ENCODE measurements at regions not wholly inside any gene's neighbourhood (a gene's known extent, or its start where the extent isn't known, plus 50 kb on each side); places are given as distances from the start of the nearest gene placed in this dataset.

DNA sequence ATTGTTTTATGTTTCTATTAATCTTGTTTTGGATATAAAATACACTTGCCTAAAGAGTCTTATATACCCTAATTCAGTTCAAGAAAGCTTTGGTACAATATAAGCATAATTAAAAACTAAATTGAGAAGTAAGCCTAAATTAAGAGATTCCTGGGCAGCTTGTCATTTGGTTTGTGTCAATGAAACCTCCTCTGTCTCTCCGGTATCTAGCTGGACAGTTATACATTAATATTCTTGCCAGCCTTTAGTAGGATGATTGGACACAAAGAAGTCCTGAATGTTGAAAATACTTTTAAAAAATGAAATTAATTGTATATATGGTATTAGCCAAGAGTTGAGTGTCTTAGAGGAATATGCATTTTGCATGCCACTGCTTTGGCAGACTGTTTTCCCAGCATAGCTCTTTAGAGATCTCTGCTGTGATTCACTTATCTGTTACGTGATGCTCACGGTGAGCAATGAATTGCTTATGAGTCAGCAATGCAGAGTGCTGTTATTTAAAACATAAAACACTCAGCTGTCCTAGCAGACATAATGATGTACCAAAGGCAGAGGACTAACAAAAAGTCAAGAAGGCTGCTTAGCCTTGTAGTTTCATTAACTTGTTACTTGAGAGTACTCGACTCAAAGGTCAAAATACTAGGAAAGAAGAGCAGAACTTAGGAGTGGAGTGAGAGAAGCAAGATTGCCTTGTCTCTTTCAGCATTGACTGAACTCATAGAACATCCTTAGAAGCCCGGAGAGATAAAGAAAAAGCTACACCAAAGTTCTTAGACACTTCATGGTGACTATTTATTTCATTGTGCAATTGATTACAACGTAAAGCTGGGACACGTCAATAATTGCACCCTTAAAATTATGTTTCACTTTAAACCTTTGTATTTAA, 1296.1 kb upstream of the PCDH7 start:
- no peaks in the 10 kb centered on the region for H3K27me3 ChIP-seq (ENCODE audit: control insufficient read depth in 3 of 3, insufficient read depth in 3 of 3, low read length in 3 of 3)
- FAIRE-seq (no peak), DNase-seq (no peak)
- no peak overlapping the region for H3K4me3 ChIP-seq (ENCODE audit: low read depth in 1 of 3, low read length in 3 of 3)
- H3K27ac ChIP-seq (ENCODE audit: low read depth in 1 of 3, low read length in 2 of 3), result no peak overlapping the region
- H3K36me3 ChIP-seq (ENCODE audit: control insufficient read depth in 3 of 3, insufficient read depth in 2 of 3, low read depth in 1 of 3, low read length in 3 of 3), result no peaks in the 10 kb centered on the region
- H3K9me3 ChIP-seq (ENCODE audit: control insufficient read depth in 2 of 2, insufficient read depth in 1 of 2, low read depth in 1 of 2, low read length in 1 of 2), result no peaks in the 10 kb centered on the region
- H3K4me1 ChIP-seq (ENCODE audit: control insufficient read depth in 3 of 3, insufficient read depth in 2 of 3, low read depth in 1 of 3, low read length in 2 of 3), result no peaks in the 10 kb centered on the region
- WGBS, 3 donors, result 73 to 77% (median 74%) methylated on average over 7 of the region's 7 CpGs

DNA sequence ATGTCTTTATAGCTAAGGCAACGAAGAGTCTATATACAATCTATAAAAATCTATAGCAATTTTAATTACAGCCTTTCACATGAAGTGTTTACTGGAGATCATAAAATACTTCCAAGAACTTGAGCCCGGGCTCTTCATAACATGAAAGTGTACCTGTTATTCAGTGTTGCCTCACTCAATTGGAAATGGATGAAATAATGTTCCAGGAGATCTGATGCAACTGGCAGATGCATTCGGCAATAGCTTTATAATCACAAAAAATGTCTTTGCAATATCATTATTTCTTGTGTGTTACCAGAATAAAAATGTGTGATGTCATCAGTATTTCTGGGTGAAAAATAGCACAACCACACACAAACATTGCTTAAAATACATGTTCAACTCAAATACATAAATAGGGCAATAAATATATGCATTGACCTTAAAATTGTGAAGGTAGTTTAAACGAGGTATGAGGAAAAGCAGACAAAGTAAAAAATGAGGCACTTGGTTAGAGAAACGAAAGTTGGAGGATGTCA, 1266.8 kb upstream of the PCDH7 start:
- Histone ChIP-seq H3K4me1 (ENCODE audit: control insufficient read depth in 3 of 3, insufficient read depth in 2 of 3, low read depth in 1 of 3, low read length in 2 of 3) (no peaks in the 10 kb centered on the region), H3K27me3 (ENCODE audit: control insufficient read depth in 3 of 3, insufficient read depth in 3 of 3, low read length in 3 of 3) (no peaks in the 10 kb centered on the region), H3K4me3 (ENCODE audit: low read depth in 1 of 3, low read length in 3 of 3) (no peak overlapping the region), H3K36me3 (ENCODE audit: control insufficient read depth in 3 of 3, insufficient read depth in 2 of 3, low read depth in 1 of 3, low read length in 3 of 3) (no peaks in the 10 kb centered on the region), H3K9me3 (ENCODE audit: control insufficient read depth in 2 of 2, insufficient read depth in 1 of 2, low read depth in 1 of 2, low read length in 1 of 2) (peaks cover 0 to 7% of the 10 kb centered on the region in 2 donors), H3K27ac (ENCODE audit: low read depth in 1 of 3, low read length in 2 of 3) (no peak overlapping the region)
- WGBS, 3 donors, result 51 to 57% (median 53%) methylated on average over 5 of the region's 5 CpGs
- no peak for FAIRE-seq
- DNase-seq, result no peak

- H3K4me1 ChIP-seq (ENCODE audit: control insufficient read depth in 3 of 3, insufficient read depth in 2 of 3, low read depth in 1 of 3, low read length in 2 of 3), result no peaks in the 10 kb centered on the region
- H3K9me3 ChIP-seq (ENCODE audit: control insufficient read depth in 2 of 2, insufficient read depth in 1 of 2, low read depth in 1 of 2, low read length in 1 of 2), result peaks cover 1 to 12% of the 10 kb centered on the region in 2 donors
- no peak for FAIRE-seq
- no peaks in the 10 kb centered on the region for H3K36me3 ChIP-seq (ENCODE audit: control insufficient read depth in 3 of 3, insufficient read depth in 2 of 3, low read depth in 1 of 3, low read length in 3 of 3)
- H3K27ac ChIP-seq (ENCODE audit: low read depth in 1 of 3, low read length in 2 of 3), result no peak overlapping the region
- WGBS, 3 donors, result 62 to 83% (median 67%) methylated on average over 3 of the region's 3 CpGs
- H3K4me3 ChIP-seq (ENCODE audit: low read depth in 1 of 3, low read length in 3 of 3), result no peak overlapping the region
- DNase-seq, result no peak
- H3K27me3 ChIP-seq (ENCODE audit: control insufficient read depth in 3 of 3, insufficient read depth in 3 of 3, low read length in 3 of 3), result no peaks in the 10 kb centered on the region
Observed at GRCh38 chr4:29459926-29460325, 1260.2 kb upstream of the PCDH7 start.

GRCh38 chr4:29467044-29467717, 1253.0 kb upstream of the PCDH7 start:
- Histone ChIP-seq H3K27ac (ENCODE audit: low read depth in 1 of 3, low read length in 2 of 3) (no peak overlapping the region), H3K4me3 (ENCODE audit: low read depth in 1 of 3, low read length in 3 of 3) (no peak overlapping the region), H3K36me3 (ENCODE audit: control insufficient read depth in 3 of 3, insufficient read depth in 2 of 3, low read depth in 1 of 3, low read length in 3 of 3) (no peaks in the 10 kb centered on the region), H3K9me3 (ENCODE audit: control insufficient read depth in 2 of 2, insufficient read depth in 1 of 2, low read depth in 1 of 2, low read length in 1 of 2) (peaks cover 1 to 3% of the 10 kb centered on the region in 2 donors), H3K4me1 (ENCODE audit: control insufficient read depth in 3 of 3, insufficient read depth in 2 of 3, low read depth in 1 of 3, low read length in 2 of 3) (no peaks in the 10 kb centered on the region), H3K27me3 (ENCODE audit: control insufficient read depth in 3 of 3, insufficient read depth in 3 of 3, low read length in 3 of 3) (no peaks in the 10 kb centered on the region)
- WGBS, 3 donors, result 12 to 33% (median 18%) methylated on average over 1 of the region's 1 CpG
- no peak for FAIRE-seq
- DNase-seq, result no peak
